T-helper 2 cell treated with Interferon-gamma antibody and Interleukin-4, amounts not matched to agents 5 μg/mL and 100 μg/mL, for 36 hours (primary cell): ENCODE measurements at regions not wholly inside any gene's neighbourhood (a gene's known extent, or its start where the extent isn't known, plus 50 kb on each side); places are given as distances from the start of the nearest gene placed in this dataset.
"Not testable (repeated sequence)": the region's sequence is repeated elsewhere in the genome, so short reads cannot be mapped to it uniquely, and the experiment has no call there.

Experiments
- DNase-seq: peaks from one replicate; pipeline ENCODE4 v3.0.0; 2021; ENCODE audit warnings: low spot score
- H3K27ac Mint-ChIP-seq: one replicate; pipeline ENCODE4 v1.8.0; 2021; ENCODE audit warnings: mild to moderate bottlenecking, mixed read lengths
- H3K27me3 Mint-ChIP-seq: one replicate; pipeline ENCODE4 v1.8.0; 2021; ENCODE audit warnings: low read depth, mixed read lengths
- H3K36me3 Mint-ChIP-seq: one replicate; pipeline ENCODE4 v1.8.0; 2021; ENCODE audit warnings: low read depth, mixed read lengths
- H3K4me1 Mint-ChIP-seq: one replicate; pipeline ENCODE4 v1.8.0; 2021; ENCODE audit warnings: low read depth, mixed read lengths
- H3K4me3 Mint-ChIP-seq: one replicate; pipeline ENCODE4 v1.8.0; 2022; ENCODE audit warnings: mild to moderate bottlenecking, moderate library complexity, mixed read lengths
- H3K9me3 Mint-ChIP-seq: one replicate; pipeline ENCODE4 v1.8.0; 2021; ENCODE audit warnings: mixed read lengths

DNA sequence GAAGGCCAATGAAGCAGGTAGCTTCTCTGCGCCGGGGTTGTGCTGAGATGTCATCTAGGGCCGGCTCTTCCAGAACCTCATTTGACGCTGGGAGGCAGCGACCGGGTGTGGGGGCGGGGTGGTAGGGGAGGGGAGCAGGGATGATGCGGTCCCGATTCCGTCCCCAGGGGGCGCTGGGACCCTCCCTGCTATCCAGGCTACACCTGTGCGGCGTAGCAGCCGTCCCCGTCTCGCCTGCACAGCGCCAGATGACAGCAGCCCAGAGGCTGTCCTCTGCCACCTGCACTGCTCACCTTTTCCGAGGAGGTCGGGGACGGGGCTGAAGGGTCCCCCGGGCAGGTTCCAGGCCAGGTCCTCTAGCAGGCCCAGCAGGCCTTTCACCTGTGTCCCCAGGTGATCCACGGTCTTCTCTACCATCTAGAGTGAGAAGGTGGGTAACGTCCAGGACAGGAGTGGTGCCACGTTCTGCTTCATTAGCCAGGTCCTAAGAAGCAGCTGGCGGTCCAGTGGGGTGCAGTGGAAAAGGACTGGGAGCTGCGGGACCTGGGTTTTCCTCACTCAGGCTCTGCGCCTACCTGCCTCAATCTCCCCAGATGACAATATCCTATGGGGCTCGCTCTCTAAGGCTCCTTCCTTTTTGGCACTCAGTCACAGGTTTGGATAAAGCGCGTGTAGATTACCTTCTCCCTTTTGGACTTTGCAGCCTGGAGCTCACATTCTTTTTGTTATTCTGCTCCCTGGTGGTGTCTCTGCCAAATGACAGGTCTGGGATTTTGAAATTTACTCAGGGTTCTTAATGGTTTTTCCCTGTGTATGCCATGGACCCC lies 56.0 kb upstream of the RAB6C start:
- Mint-ChIP-seq H3K4me1 (no peaks in the 10 kb centered on the region), H3K27me3 (peaks cover 25% of the 10 kb centered on the region), H3K27ac (no peak overlapping the region), H3K4me3 (no peak overlapping the region), H3K9me3 (peaks cover 7% of the 10 kb centered on the region), H3K36me3 (no peaks in the 10 kb centered on the region)
- DNase-seq, result no peak

- not testable (repeated sequence) for DNase-seq, H3K4me3 Mint-ChIP-seq, H3K9me3 Mint-ChIP-seq, H3K4me1 Mint-ChIP-seq, H3K36me3 Mint-ChIP-seq, H3K27ac Mint-ChIP-seq
- H3K27me3 Mint-ChIP-seq, result peaks cover 25% of the 10 kb centered on the region
Observed at GRCh38 chr2:129924115-129924514, 55.4 kb upstream of the RAB6C start.

DNA sequence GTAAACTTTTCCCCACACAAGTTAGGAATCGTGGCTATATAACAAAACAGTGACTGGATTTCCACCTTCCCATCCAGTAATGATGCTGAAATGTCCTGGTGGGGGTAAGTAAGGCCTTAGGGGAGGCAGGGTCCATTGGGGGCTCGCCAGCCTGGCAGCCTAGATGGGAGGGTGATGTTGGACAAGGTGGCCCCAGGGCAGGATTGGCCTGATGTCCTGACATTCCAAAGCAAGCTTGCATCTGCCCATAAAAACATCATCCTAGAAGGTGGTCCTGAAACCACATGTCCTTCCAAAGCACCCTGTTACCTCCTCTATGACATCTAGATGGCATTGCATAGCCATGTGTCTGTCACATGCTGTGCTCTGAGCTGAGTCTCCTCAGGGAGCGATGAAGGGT lies 54.1 kb upstream of the RAB6C start:
- H3K9me3 Mint-ChIP-seq, result no peaks in the 10 kb centered on the region
- peaks cover 25% of the 10 kb centered on the region for H3K27me3 Mint-ChIP-seq
- no peaks in the 10 kb centered on the region for H3K4me1 Mint-ChIP-seq
- no peaks in the 10 kb centered on the region for H3K36me3 Mint-ChIP-seq
- no peak for DNase-seq
- no peak overlapping the region for H3K4me3 Mint-ChIP-seq
- H3K27ac Mint-ChIP-seq, result no peak overlapping the region

DNA sequence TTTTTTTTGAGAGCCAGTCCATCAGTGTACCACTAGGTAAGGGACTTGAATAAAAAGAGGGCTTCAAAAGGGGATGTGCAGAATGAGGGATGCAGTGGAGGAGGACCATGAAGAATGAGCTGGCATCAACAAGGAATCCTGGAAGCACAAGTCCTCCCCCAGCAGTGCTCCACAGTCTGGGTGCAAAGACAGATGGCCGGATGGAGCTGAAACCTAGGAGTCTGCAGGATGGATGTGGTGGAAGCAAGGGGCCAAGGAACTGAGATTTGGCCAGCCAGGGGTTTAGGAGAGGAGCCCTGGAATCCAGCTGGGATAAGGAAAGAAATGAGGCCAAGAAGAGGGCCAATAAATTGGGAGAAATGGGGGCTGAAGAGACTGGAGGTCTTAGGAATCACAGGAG lies 51.8 kb upstream of the RAB6C start:
- Mint-ChIP-seq H3K27me3 (peaks cover 19% of the 10 kb centered on the region), H3K27ac (no peak overlapping the region), H3K4me3 (no peak overlapping the region), H3K9me3 (no peaks in the 10 kb centered on the region), H3K36me3 (no peaks in the 10 kb centered on the region), H3K4me1 (no peaks in the 10 kb centered on the region)
- DNase-seq, result no peak

- H3K4me1 Mint-ChIP-seq, result no peaks in the 10 kb centered on the region
- no peak for DNase-seq
- H3K27me3 Mint-ChIP-seq, result peaks cover 24% of the 10 kb centered on the region
- no peaks in the 10 kb centered on the region for H3K36me3 Mint-ChIP-seq
- H3K9me3 Mint-ChIP-seq, result no peaks in the 10 kb centered on the region
- H3K27ac Mint-ChIP-seq, result no peak overlapping the region
- no peak overlapping the region for H3K4me3 Mint-ChIP-seq
Observed at GRCh38 chr2:129929321-129930290, 49.9 kb upstream of the RAB6C start.
